Gastroesophageal sphincter (tissue), 4 donors: ENCODE measurements at regions not wholly inside any gene's neighbourhood (a gene's known extent, or its start where the extent isn't known, plus 50 kb on each side); places are given as distances from the start of the nearest gene placed in this dataset.

Experiments used
- ATAC-seq: fragments of 150-250 bp; one replicate; pipeline ENCODE4 v1.9.1; 2016; ENCODE audit warnings: mild to moderate bottlenecking, moderate library complexity
- H3K27ac ChIP-seq, 4 donors: fragments of 200-600 bp; sonication (generic) in 3 of 4; 1 replicate in 3 of 4; 2 replicates in 1 of 4; pipeline ENCODE4 v1.5.1; 2016 to 2019
- H3K27me3 ChIP-seq: fragments of 200-600 bp; sonication (generic); one replicate; pipeline ENCODE4 v1.5.1; 2019
- H3K36me3 ChIP-seq, 2 donors: fragments of 200-600 bp; sonication (generic); one replicate each; pipeline ENCODE4 v1.5.1; 2019; ENCODE audit warnings: control low read depth in 1 of 2
- H3K4me1 ChIP-seq, 3 donors: fragments of 200-600 bp; sonication (generic); 1 replicate in 2 of 3; 2 replicates in 1 of 3; pipeline ENCODE4 v1.5.1; 2016 to 2019; ENCODE audit warnings: control low read depth in 2 of 3
- H3K4me3 ChIP-seq, 2 donors: fragments of 200-600 bp; sonication (generic); one replicate each; pipeline ENCODE4 v1.5.1; 2019; ENCODE audit warnings: mild to moderate bottlenecking in 1 of 2, moderate library complexity in 1 of 2
- H3K9me3 ChIP-seq, 3 donors: fragments of 200-600 bp; sonication (generic); one replicate each; pipeline ENCODE4 v1.5.1; 2017 to 2019; ENCODE audit warnings: control low read depth in 2 of 3
- EP300 ChIP-seq: sonication (generic); formaldehyde crosslinking; IDR thresholded peaks from one replicate; pipeline ENCODE4 v1.6.1; 2017; ENCODE audit warnings: antibody characterized with exemption, mild to moderate bottlenecking
- POLR2A ChIP-seq, 2 donors: fragments of 450-650 bp; IDR thresholded peaks; one replicate each; pipeline ENCODE4 v1.6.1; 2017; ENCODE audit warnings: antibody characterized with exemption in 2 of 2, mild to moderate bottlenecking in 2 of 2, moderate library complexity in 1 of 2
- POLR2AphosphoS5 ChIP-seq: sonication (generic); formaldehyde crosslinking; IDR thresholded peaks from one replicate; pipeline ENCODE4 v1.6.1; 2017; ENCODE audit warnings: antibody characterized with exemption
- WGBS, 2 donors: methylation state at CpG; one replicate each; pipeline ENCODE4 v1.1.5; 2018; ENCODE audit warnings: low coverage in 1 of 2; 5-methylcytosine and 5-hydroxymethylcytosine counted together
- TF ChIP-seq, protein P1 (sequence below), 4 experiments: fragments of 200-600 bp in 2 of 4; fragments of 450-650 bp in 2 of 4; sonication (generic) in 1 of 4; IDR thresholded peaks; one replicate each; pipeline ENCODE4 v1.5.1; 2017 to 2019; ENCODE audit warnings: antibody characterized with exemption in 4 of 4, mild to moderate bottlenecking in 2 of 4, moderate library complexity in 2 of 4

DNA sequence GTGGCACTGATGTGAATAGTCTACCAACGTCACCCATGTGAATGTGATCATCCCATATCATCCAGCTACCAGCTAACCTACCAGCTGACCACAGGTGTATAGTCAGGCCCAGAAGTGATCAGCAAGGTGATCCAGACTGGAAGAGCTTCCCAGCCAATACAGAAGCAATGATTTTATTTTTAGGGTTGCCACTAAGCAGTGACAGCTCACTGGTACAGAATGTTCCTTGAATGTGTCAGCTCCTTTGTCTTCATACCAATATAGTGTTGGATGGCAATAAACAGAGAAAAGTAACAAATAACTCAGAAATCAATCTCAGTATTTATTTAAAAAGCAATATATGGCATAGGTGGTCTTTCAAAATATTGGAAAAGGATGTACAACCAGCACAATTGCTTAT, 361.8 kb upstream of the CPEB2 start:
- H3K27ac ChIP-seq = no peak overlapping the region
- no peaks in the 10 kb centered on the region for H3K4me1 ChIP-seq
- H3K27me3 ChIP-seq = no peaks in the 10 kb centered on the region
- H3K9me3 ChIP-seq = no peaks in the 10 kb centered on the region
- WGBS, 2 donors = 75% methylated on average over 1 of the region's 1 CpG; no CpG with 5 or more reads in 1 of the 2 donors
- no peak for TF ChIP-seq EP300
- TF ChIP-seq POLR2AphosphoS5 = no peak
- TF ChIP-seq, protein P1, sequence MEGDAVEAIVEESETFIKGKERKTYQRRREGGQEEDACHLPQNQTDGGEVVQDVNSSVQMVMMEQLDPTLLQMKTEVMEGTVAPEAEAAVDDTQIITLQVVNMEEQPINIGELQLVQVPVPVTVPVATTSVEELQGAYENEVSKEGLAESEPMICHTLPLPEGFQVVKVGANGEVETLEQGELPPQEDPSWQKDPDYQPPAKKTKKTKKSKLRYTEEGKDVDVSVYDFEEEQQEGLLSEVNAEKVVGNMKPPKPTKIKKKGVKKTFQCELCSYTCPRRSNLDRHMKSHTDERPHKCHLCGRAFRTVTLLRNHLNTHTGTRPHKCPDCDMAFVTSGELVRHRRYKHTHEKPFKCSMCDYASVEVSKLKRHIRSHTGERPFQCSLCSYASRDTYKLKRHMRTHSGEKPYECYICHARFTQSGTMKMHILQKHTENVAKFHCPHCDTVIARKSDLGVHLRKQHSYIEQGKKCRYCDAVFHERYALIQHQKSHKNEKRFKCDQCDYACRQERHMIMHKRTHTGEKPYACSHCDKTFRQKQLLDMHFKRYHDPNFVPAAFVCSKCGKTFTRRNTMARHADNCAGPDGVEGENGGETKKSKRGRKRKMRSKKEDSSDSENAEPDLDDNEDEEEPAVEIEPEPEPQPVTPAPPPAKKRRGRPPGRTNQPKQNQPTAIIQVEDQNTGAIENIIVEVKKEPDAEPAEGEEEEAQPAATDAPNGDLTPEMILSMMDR (IDR thresholded peaks at IDR 0.05) = no peak
- TF ChIP-seq POLR2A (IDR thresholded peaks at IDR 0.05) = no peak
- ATAC-seq = no peak
- no peak overlapping the region for H3K4me3 ChIP-seq
- no peaks in the 10 kb centered on the region for H3K36me3 ChIP-seq

DNA sequence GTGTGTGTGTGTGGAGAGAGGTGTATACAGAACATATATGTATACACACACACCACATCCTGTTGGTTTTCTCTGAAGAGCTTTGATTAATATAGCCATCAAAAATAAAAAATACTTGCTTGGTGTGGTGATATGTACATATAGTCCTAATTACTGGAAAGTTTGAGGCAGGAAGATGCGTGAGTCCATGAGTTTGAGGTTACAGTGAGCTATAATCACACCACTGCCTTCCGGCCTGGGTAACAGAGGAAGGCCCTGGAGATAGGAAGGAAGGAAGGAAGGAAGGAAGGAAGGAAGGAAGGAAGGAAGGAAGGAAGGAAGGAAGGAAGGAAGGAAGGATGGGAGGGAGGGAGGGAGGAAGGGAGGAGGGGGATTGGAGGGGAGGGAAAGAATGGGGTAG, 360.4 kb upstream of the CPEB2 start:
- Histone ChIP-seq H3K27ac (no peak overlapping the region), H3K27me3 (no peaks in the 10 kb centered on the region), H3K36me3 (no peaks in the 10 kb centered on the region), H3K9me3 (no peaks in the 10 kb centered on the region), H3K4me3 (no peak overlapping the region), H3K4me1 (no peaks in the 10 kb centered on the region)
- TF ChIP-seq POLR2A (IDR thresholded peaks at IDR 0.05) (no peak), EP300 (no peak), POLR2AphosphoS5 (no peak)
- TF ChIP-seq, protein P1 (IDR thresholded peaks at IDR 0.05) = no peak
- WGBS, 2 donors = 56 to 100% methylated on average over 1 to 2 of the region's 2 CpGs
- no peak for ATAC-seq

DNA sequence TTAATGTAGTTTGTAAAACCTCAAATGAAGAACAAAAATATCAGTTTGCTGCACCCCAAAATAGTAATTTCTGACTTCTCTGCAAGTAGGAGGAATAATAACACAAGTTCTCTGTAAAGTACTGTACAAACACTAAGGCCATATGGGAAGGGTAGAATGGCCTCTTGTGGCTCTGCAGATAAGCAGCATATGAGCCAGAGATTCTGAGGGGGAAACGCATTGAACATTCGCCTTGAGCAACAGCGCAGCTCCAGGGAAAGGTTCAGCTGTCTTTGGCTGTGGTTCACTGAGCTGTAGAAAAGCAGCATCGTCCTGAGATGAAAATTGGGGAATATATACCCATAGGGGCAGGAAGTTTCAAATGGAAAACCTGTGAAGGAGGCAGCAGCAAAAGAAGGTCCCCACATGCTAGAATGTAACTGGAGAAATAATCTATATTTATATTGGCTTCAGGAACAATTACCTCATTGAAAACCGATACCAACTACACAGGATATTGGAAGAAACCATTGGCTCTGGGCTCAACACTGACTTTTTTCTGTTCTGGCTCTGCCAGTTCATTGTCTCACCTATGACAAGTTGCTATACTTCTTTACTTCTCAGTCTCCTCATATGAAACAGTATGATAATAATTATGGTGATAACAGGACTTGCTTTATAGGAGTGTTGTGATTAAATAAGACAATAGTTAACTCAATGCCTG, 357.6 kb upstream of the CPEB2 start:
- no peak for ATAC-seq
- H3K9me3 ChIP-seq = no peaks in the 10 kb centered on the region
- H3K4me1 ChIP-seq = no peaks in the 10 kb centered on the region
- H3K36me3 ChIP-seq = no peaks in the 10 kb centered on the region
- no peak overlapping the region for H3K27ac ChIP-seq
- no peaks in the 10 kb centered on the region for H3K27me3 ChIP-seq
- 79 to 83% methylated on average over 5 of the region's 5 CpGs for WGBS, 2 donors
- no peak overlapping the region for H3K4me3 ChIP-seq
- TF ChIP-seq POLR2A (IDR thresholded peaks at IDR 0.05) (no peak), EP300 (no peak), POLR2AphosphoS5 (no peak)
- TF ChIP-seq, protein P1 (IDR thresholded peaks at IDR 0.05) = no peak

DNA sequence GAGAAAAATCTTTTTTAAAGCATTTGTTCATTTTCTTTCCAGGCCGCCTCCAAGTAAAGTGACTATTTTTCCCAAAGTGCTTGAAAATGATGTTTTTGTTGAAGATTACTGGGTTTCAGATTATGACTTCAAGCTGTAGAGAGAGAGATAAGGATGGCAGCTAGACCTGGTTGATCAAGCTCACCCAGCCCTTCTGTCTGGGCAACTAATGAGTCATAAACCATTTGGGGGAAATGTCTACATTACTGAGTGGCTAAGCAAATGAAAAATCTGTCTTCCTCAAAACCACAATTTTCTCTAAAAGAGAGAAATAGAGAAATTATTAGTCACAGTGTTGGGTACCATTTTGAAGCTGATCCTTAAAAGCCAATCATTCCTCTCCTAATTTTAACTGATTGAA, 355.4 kb upstream of the CPEB2 start:
- no peak for ATAC-seq
- no peaks in the 10 kb centered on the region for H3K9me3 ChIP-seq
- H3K4me3 ChIP-seq = no peak overlapping the region

DNA sequence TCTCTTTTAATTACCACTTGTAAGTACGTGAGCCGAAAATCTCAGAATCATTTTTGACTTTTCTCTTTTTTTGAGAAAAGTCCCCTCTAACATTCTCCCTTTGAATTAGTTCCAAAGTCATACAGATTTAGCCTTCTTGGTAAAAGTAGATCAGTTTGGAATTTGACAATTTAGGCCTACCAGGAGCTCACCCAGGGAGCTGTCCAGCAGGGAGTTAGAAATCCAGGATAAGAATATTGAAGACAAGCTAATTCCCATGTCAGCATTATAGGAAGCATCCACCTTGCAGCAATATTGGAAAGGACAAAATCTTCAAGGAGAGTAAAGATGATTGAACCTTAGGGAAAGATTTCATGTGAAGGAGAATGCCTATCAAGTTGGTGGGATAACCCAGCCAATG, 352.2 kb upstream of the CPEB2 start:
- WGBS, 2 donors = 82 to 94% methylated on average over 2 of the region's 2 CpGs
- TF ChIP-seq POLR2AphosphoS5 = no peak
- TF ChIP-seq, protein P1 (IDR thresholded peaks at IDR 0.05) = no peak
- no peaks in the 10 kb centered on the region for H3K36me3 ChIP-seq
- H3K4me1 ChIP-seq = no peaks in the 10 kb centered on the region
- H3K27me3 ChIP-seq = no peaks in the 10 kb centered on the region
- H3K27ac ChIP-seq = no peak overlapping the region
- no peaks in the 10 kb centered on the region for H3K9me3 ChIP-seq
- ATAC-seq = no peak
- H3K4me3 ChIP-seq = no peak overlapping the region

More for the DNA sequence above, 355.4 kb upstream of the CPEB2 start:
- Histone ChIP-seq H3K27ac (no peak overlapping the region), H3K36me3 (no peaks in the 10 kb centered on the region), H3K27me3 (no peaks in the 10 kb centered on the region), H3K4me1 (no peaks in the 10 kb centered on the region)
- TF ChIP-seq, protein P1 (IDR thresholded peaks at IDR 0.05) = no peak
- TF ChIP-seq POLR2AphosphoS5 = no peak
- no peak for TF ChIP-seq EP300
- TF ChIP-seq POLR2A (IDR thresholded peaks at IDR 0.05) = no peak
- WGBS, 2 donors = 77 to 100% methylated on average over 1 of the region's 1 CpG
